Bronchial epithelial cell (primary cell): ENCODE measurements at regions not wholly inside any gene's neighbourhood (a gene's known extent, or its start where the extent isn't known, plus 50 kb on each side); places are given as distances from the start of the nearest gene placed in this dataset.

Experiments
- DNase-seq: peaks from one replicate; pipeline ENCODE4 v3.0.0-alpha.2; 2010; ENCODE audit warnings: low read depth
- FAIRE-seq: peaks from 2 replicates; lab custom pipeline; 2011; peaks lifted over from hg19 to GRCh38; lab: Jason Lieb, UNC
- H3K27me3 ChIP-seq: 2 replicates; pipeline ENCODE4 v1.5.1; 2011; ENCODE audit warnings: low read length; ENCODE audit not compliant: control insufficient read depth, insufficient read depth
- H3K36me3 ChIP-seq: 2 replicates; pipeline ENCODE4 v1.5.1; 2011; ENCODE audit warnings: low read length; ENCODE audit not compliant: control insufficient read depth, insufficient read depth
- H3K4me3 ChIP-seq: 2 replicates; pipeline ENCODE4 v1.5.1; 2011; ENCODE audit warnings: mild to moderate bottlenecking, low read depth, low read length, control low read depth
- TF ChIP-seq, protein P1 (sequence below): IDR thresholded peaks from 2 replicates; pipeline ENCODE4 v1.5.1; 2011; ENCODE audit warnings: mild to moderate bottlenecking, moderate library complexity, low read length, control low read depth, inconsistent platforms; ENCODE audit not compliant: insufficient read depth, severe bottlenecking

DNA sequence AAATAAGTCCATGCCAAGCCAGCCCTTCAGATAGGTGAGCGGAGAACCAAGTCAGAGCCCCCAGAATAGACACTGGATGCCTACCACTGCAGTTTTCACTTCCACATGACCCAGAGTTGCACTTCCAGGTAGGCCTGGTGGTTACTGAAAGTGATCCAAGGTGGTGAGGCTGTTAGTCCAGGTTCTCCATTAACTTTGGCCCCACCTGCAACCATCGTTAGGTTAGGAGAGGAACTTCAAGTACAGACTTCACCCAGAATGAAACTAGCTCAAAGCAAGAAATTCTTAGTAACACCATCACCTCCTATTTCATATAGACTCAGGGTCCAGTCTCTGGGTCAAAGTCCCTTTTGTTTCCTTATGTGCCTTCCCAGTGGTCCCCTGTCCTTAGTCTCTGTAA is 293.1 kb upstream of the ID2 start:
- H3K4me3 ChIP-seq: no peak overlapping the region
- TF ChIP-seq, protein P1, sequence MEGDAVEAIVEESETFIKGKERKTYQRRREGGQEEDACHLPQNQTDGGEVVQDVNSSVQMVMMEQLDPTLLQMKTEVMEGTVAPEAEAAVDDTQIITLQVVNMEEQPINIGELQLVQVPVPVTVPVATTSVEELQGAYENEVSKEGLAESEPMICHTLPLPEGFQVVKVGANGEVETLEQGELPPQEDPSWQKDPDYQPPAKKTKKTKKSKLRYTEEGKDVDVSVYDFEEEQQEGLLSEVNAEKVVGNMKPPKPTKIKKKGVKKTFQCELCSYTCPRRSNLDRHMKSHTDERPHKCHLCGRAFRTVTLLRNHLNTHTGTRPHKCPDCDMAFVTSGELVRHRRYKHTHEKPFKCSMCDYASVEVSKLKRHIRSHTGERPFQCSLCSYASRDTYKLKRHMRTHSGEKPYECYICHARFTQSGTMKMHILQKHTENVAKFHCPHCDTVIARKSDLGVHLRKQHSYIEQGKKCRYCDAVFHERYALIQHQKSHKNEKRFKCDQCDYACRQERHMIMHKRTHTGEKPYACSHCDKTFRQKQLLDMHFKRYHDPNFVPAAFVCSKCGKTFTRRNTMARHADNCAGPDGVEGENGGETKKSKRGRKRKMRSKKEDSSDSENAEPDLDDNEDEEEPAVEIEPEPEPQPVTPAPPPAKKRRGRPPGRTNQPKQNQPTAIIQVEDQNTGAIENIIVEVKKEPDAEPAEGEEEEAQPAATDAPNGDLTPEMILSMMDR: no peak
- FAIRE-seq (no peak), DNase-seq (no peak)
- no peaks in the 10 kb centered on the region for H3K27me3 ChIP-seq
- no peaks in the 10 kb centered on the region for H3K36me3 ChIP-seq

DNA sequence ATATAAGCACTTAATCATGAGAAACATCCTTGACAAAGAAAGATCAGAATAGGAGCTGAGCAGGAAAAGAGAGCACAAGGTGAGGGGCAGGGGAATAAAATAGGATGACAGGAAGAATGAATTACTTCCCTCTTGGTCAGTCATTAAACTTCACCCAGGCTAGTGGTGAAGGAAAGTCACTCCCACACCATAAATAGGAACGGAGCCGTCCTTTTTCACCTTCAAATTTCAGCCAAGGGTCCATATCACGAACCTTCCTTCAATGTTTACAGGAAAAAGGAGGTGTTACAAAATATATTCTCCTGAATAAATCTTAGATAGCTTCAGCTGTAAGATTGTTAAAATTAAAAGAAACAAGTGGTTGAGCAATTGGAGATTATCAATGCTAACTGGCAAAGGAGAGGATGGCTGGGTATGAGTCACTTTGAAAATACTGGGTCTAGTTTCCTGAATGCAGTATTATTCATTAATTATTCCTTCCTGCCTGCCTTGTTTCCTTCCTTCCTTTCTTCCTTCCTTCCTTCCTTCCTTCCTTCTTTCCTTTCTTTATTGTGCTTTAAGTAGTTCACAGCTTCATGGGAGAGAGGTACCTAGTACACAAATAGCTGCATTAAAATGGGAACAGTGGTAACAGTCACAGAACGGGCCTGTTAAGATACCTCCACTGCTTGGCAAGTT is 292.3 kb upstream of the ID2 start:
- Histone ChIP-seq H3K36me3 (no peaks in the 10 kb centered on the region), H3K27me3 (no peaks in the 10 kb centered on the region), H3K4me3 (no peak overlapping the region)
- no peak for FAIRE-seq
- DNase-seq: peak; percentile 9
- TF ChIP-seq, protein P1: no peak

DNA sequence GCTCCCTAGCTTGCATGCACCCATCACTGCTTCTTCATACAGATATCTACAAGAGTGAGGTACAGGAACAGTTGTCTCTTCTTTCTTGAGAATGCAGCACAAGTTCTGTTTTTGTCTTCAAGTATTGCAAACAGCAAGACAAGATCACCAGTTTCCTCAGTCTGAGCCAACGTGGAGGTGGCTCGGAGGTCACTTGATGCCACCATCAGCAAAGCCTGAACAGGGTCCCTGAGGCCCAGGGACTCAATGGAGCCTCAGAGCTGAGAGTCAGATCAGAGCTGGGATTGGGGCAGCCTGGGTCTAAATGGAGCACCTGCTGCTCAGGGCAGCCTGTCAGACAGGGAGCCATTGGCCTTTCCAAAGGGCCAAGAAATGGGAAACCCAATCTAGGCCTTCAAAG is 290.7 kb upstream of the ID2 start:
- TF ChIP-seq, protein P1: no peak
- no peak for DNase-seq
- Histone ChIP-seq H3K36me3 (no peaks in the 10 kb centered on the region), H3K4me3 (no peak overlapping the region), H3K27me3 (no peaks in the 10 kb centered on the region)
- no peak for FAIRE-seq

DNA sequence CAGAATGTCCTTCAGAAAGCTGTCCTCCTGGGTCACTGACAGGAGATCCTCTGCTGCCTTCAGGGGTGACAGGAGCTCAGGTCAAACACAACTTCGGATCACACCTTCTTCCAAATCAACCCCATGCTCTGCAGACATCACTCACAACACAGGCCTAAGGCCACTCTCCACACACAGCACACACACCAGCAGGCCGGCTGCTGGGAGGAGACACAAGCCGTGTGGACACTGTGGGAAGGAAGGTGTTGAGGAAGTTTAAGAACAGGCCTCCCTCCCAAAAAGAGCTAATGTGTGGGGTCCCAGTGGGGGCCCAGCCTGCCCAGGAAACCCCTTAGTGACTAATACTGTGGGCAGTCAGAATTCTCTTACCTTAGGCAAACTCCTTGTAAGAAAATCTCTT is 290.3 kb upstream of the ID2 start:
- no peaks in the 10 kb centered on the region for H3K27me3 ChIP-seq
- TF ChIP-seq, protein P1: no peak
- FAIRE-seq (no peak), DNase-seq (no peak)
- no peaks in the 10 kb centered on the region for H3K36me3 ChIP-seq
- H3K4me3 ChIP-seq: no peak overlapping the region

DNA sequence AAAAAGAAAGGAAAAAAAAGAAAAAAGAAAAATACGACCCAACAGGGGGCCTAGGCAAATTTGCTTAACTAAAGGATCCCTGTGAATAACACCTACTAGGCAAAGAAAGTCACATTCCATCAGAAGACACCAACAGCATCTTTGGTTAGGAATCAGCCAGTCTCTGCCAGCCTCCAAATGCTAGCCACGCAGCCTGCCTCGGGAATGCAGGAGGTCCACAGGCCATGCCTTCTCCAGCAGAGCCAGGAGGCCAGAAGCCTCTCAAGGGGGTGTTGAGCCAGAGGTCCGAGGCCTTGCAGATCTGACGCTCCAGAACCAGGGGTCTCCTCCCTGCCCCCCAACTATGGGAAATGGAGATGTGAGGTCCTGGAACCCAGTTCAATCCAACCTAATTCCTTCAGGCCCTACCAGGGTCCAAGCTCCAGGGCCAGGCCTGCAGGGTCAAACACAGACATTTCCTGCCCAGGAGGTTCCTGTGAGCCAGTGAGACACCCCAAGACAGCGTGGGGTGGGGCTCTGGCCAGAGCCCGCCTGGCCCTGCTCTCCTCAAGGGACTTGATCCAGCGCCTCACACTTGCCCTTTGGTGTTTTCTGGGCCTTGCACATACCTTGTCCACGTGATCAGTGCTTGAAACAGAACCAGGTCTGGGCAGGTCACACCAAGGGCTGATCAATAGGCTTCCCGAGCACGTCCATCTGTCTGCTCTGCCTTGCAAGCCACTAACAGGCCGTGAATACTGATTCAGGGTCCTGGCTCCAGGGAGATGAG is 289.6 kb upstream of the ID2 start:
- TF ChIP-seq, protein P1: no peak
- no peaks in the 10 kb centered on the region for H3K27me3 ChIP-seq
- H3K36me3 ChIP-seq: no peaks in the 10 kb centered on the region
- no peak overlapping the region for H3K4me3 ChIP-seq
- no peak for FAIRE-seq
- DNase-seq: no peak
